H1 (cell line): ENCODE measurements at regions not wholly inside any gene's neighbourhood (a gene's known extent, or its start where the extent isn't known, plus 50 kb on each side); places are given as distances from the start of the nearest gene placed in this dataset.

ENCODE experiments used
- CTCF ChIA-PET: fragments of 300-600 bp; sonication (Branson Sonifier 250); formaldehyde crosslinking; loops from one replicate; lab custom pipeline; 2021; ENCODE audit not compliant: partially characterized antibody; lab: Charles Lee
- POLR2A ChIA-PET: fragments of 300-600 bp; sonication (Branson Sonifier 250); formaldehyde crosslinking; loops from one replicate; lab custom pipeline; 2021; ENCODE audit warnings: inconsistent platforms; ENCODE audit not compliant: partially characterized antibody; lab: Charles Lee
- DNase-seq, 2 experiments: peaks; one replicate each; pipeline versions ENCODE4 v3.0.0 to v3.0.0-alpha.2; 2010 to 2022; ENCODE audit warnings: low spot score in 2 of 2, low read depth in 1 of 2, mixed read lengths in 1 of 2
- FAIRE-seq: peaks from 2 replicates; lab custom pipeline; 2011; peaks lifted over from hg19 to GRCh38; lab: Jason Lieb, UNC
- H2AFZ ChIP-seq: 2 replicates; pipeline ENCODE4 v1.8.1; 2012; ENCODE audit warnings: low read length, inconsistent platforms
- H2AK5ac ChIP-seq: 2 replicates; pipeline ENCODE4 v1.6.1; 2013; ENCODE audit warnings: low read depth, low read length
- H2BK120ac ChIP-seq: replicated peaks from 2 replicates; pipeline ENCODE3; 2013; ENCODE audit warnings: low read depth, low read length, inconsistent platforms
- H2BK12ac ChIP-seq: 2 replicates; pipeline ENCODE4 v1.6.1; 2013; ENCODE audit warnings: low read depth, low read length
- H2BK15ac ChIP-seq: 2 replicates; pipeline ENCODE4 v1.6.1; 2013; ENCODE audit warnings: low read length
- H2BK20ac ChIP-seq: 2 replicates; pipeline ENCODE4 v1.6.1; 2013; ENCODE audit warnings: low read length
- H2BK5ac ChIP-seq: 2 replicates; pipeline ENCODE4 v1.6.1; 2013; ENCODE audit warnings: low read depth, low read length
- H3K14ac ChIP-seq: 2 replicates; pipeline ENCODE4 v1.6.1; 2013; ENCODE audit warnings: inconsistent platforms; ENCODE audit not compliant: insufficient read length
- H3K18ac ChIP-seq: 2 replicates; pipeline ENCODE4 v1.6.1; 2013; ENCODE audit warnings: low read length; ENCODE audit errors: extremely low read depth
- H3K23ac ChIP-seq: 2 replicates; pipeline ENCODE4 v1.6.1; 2013; ENCODE audit warnings: inconsistent platforms; ENCODE audit not compliant: insufficient read length
- H3K23me2 ChIP-seq: 2 replicates; pipeline ENCODE4 v1.6.1; 2013; ENCODE audit warnings: low read depth, low read length
- H3K27ac ChIP-seq: 2 replicates; pipeline ENCODE4 v1.6.1; 2011; ENCODE audit warnings: low read depth, low read length, inconsistent platforms
- H3K27me3 ChIP-seq, 4 experiments: replicated peaks in 1 of 4; 1 replicate in 1 of 4; 2 replicates in 3 of 4; pipeline versions ENCODE4 v1.6.1 to v1.8.1; 2011 to 2013; ENCODE audit warnings: low read length in 3 of 4, mild to moderate bottlenecking in 3 of 4, inconsistent platforms in 2 of 4, mixed read lengths in 2 of 4, moderate library complexity in 1 of 4; ENCODE audit not compliant: control insufficient read depth in 3 of 4, insufficient read depth in 3 of 4; ENCODE audit errors: extremely low read depth in 1 of 4
- H3K36me3 ChIP-seq, 4 experiments: 2 replicates each; pipeline versions ENCODE4 v1.6.1 to v1.8.1; 2011 to 2013; ENCODE audit warnings: mild to moderate bottlenecking in 4 of 4, low read length in 3 of 4, moderate library complexity in 2 of 4, control low read depth in 1 of 4, inconsistent platforms in 1 of 4; ENCODE audit not compliant: insufficient read depth in 4 of 4, control insufficient read depth in 2 of 4
- H3K4ac ChIP-seq: replicated peaks from 2 replicates; pipeline ENCODE3; 2013; ENCODE audit warnings: low read length, low read depth, mixed read lengths, inconsistent platforms; ENCODE audit not compliant: insufficient read length
- H3K4me1 ChIP-seq, 4 experiments: replicated peaks in 1 of 4; 1 replicate in 1 of 4; 2 replicates in 3 of 4; pipeline versions ENCODE4 v1.6.1 to v1.8.1; 2011 to 2013; ENCODE audit warnings: low read length in 3 of 4, inconsistent platforms in 2 of 4, mixed read lengths in 1 of 4; ENCODE audit not compliant: insufficient read depth in 4 of 4, control insufficient read depth in 3 of 4
- H3K4me2 ChIP-seq, 2 experiments: 2 replicates each; pipeline versions ENCODE4 v1.6.1 to v1.8.1; 2011 to 2013; ENCODE audit warnings: low read depth in 2 of 2, low read length in 2 of 2, control low read depth in 1 of 2, inconsistent platforms in 1 of 2, mild to moderate bottlenecking in 1 of 2; ENCODE audit not compliant: insufficient read depth in 1 of 2
- H3K4me3 ChIP-seq, 4 experiments: fragments of 200-600, 300-600 bp in 1 of 4; sonication (generic), shearing (Covaris generic), sonication (Bioruptor Twin) in 1 of 4; 2 replicates each; pipeline versions ENCODE4 v1.5.1 to v1.8.1; 2011 to 2016; ENCODE audit warnings: low read length in 4 of 4, low read depth in 3 of 4, control low read depth in 2 of 4, inconsistent platforms in 2 of 4, mild to moderate bottlenecking in 2 of 4, mixed read lengths in 1 of 4, moderate library complexity in 1 of 4; ENCODE audit not compliant: insufficient read depth in 2 of 4; ENCODE audit errors: extremely low read depth in 1 of 4
- H3K56ac ChIP-seq: replicated peaks from 2 replicates; pipeline ENCODE3; 2013; ENCODE audit warnings: low read depth, mild to moderate bottlenecking, mixed read lengths, low read length, inconsistent platforms; ENCODE audit not compliant: insufficient read length
- H3K79me1 ChIP-seq: 2 replicates; pipeline ENCODE4 v1.6.1; 2013; ENCODE audit warnings: low read depth, low read length, control low read depth
- H3K79me2 ChIP-seq, 2 experiments: 2 replicates each; pipeline versions ENCODE4 v1.6.1 to v1.8.1; 2012 to 2013; ENCODE audit warnings: low read length in 2 of 2, mild to moderate bottlenecking in 2 of 2, inconsistent platforms in 1 of 2; ENCODE audit not compliant: insufficient read depth in 2 of 2, control insufficient read depth in 1 of 2
- H3K9ac ChIP-seq, 4 experiments: replicated peaks in 1 of 4; 1 replicate in 1 of 4; 2 replicates in 3 of 4; pipeline versions ENCODE4 v1.6.1 to v1.8.1; 2011 to 2013; ENCODE audit warnings: low read depth in 3 of 4, low read length in 3 of 4, control low read depth in 2 of 4, mild to moderate bottlenecking in 2 of 4, moderate library complexity in 2 of 4, inconsistent platforms in 1 of 4; ENCODE audit errors: extremely low read depth in 1 of 4
- H3K9me3 ChIP-seq, 2 experiments: 2 replicates each; pipeline versions ENCODE4 v1.6.1 to v1.8.1; 2012 to 2013; ENCODE audit warnings: mild to moderate bottlenecking in 2 of 2, moderate library complexity in 2 of 2, control low read depth in 1 of 2, inconsistent platforms in 1 of 2, low read depth in 1 of 2, low read length in 1 of 2, mixed read lengths in 1 of 2; ENCODE audit not compliant: insufficient read depth in 2 of 2
- H4K20me1 ChIP-seq, 2 experiments: replicated peaks in 1 of 2; 2 replicates each; pipeline versions ENCODE3 to v1.8.1; 2011 to 2013; ENCODE audit warnings: inconsistent platforms in 2 of 2, low read length in 2 of 2, mild to moderate bottlenecking in 1 of 2; ENCODE audit not compliant: insufficient read depth in 2 of 2, control insufficient read depth in 1 of 2
- H4K5ac ChIP-seq: 2 replicates; pipeline ENCODE4 v1.6.1; 2013; ENCODE audit warnings: low read length, low read depth, mixed read lengths, inconsistent platforms; ENCODE audit not compliant: insufficient read length
- H4K8ac ChIP-seq: 2 replicates; pipeline ENCODE4 v1.8.0; 2013; ENCODE audit warnings: mild to moderate bottlenecking, moderate library complexity, low read length, inconsistent platforms; ENCODE audit not compliant: insufficient read depth; ENCODE audit errors: extremely low read depth
- H4K91ac ChIP-seq: replicated peaks from 2 replicates; pipeline ENCODE3; 2013; ENCODE audit warnings: low read length, mixed read lengths, inconsistent platforms; ENCODE audit not compliant: insufficient read length
- ATF2 ChIP-seq: IDR thresholded peaks from 2 replicates; pipeline ENCODE4 v1.6.1; 2012; ENCODE audit warnings: low read length, inconsistent platforms
- CEBPB ChIP-seq: IDR thresholded peaks from 2 replicates; pipeline ENCODE4 v1.6.1; 2012; ENCODE audit warnings: low read depth, low read length
- POU5F1 ChIP-seq: IDR thresholded peaks from 2 replicates; pipeline ENCODE4 v1.6.1; 2011; ENCODE audit warnings: low read depth, mild to moderate bottlenecking, low read length, moderate library complexity
- RAD21 ChIP-seq, 2 experiments: IDR thresholded peaks in 1 of 2; conservative IDR thresholded peaks in 1 of 2; 2 replicates each; pipeline ENCODE4 v1.6.1; 2011; ENCODE audit warnings: low read depth in 2 of 2, low read length in 2 of 2, improper control_type of control experiment in 1 of 2, inconsistent platforms in 1 of 2, mild to moderate bottlenecking in 1 of 2, moderate library complexity in 1 of 2
- RBBP5 ChIP-seq: IDR thresholded peaks from 2 replicates; pipeline ENCODE4 v1.7.1; 2012; ENCODE audit warnings: low read depth, mild to moderate bottlenecking, inconsistent platforms, low read length, moderate library complexity, borderline replicate concordance
- SIRT6 ChIP-seq: IDR thresholded peaks from one replicate; pipeline ENCODE4 v1.7.1; 2012; ENCODE audit warnings: low read length, inconsistent platforms
- SP1 ChIP-seq: IDR thresholded peaks from 2 replicates; pipeline ENCODE4 v1.6.1; 2011; ENCODE audit warnings: low read depth, low read length
- SRF ChIP-seq: IDR thresholded peaks from 2 replicates; pipeline ENCODE4 v1.6.1; 2011; ENCODE audit warnings: mild to moderate bottlenecking, low read depth, low read length, moderate library complexity
- WGBS, 2 experiments: shearing (Covaris generic) in 1 of 2; methylation state at CpG; one replicate each; pipeline versions ENCODE4 v1.1.6 to v1.1.7; 2013 to 2015; ENCODE audit warnings: low lambda C conversion rate in 2 of 2, mixed read lengths in 2 of 2, inconsistent platforms in 1 of 2, low coverage in 1 of 2, missing lambda C conversion rate in 1 of 2; ENCODE audit not compliant: insufficient replicate concordance in 2 of 2, insufficient coverage in 1 of 2, insufficient read length in 1 of 2; ENCODE audit errors: extremely low coverage in 1 of 2, missing lambda C conversion rate in 1 of 2; 5-methylcytosine and 5-hydroxymethylcytosine counted together

GRCh38 chr1:177775924-177776323, 193.9 kb downstream of the SEC16B start:
- POLR2A ChIA-PET = no interaction called here
- TF ChIP-seq ATF2 (no peak), RAD21 (IDR thresholded peaks at IDR 0.05 in 1 of 2, conservative IDR thresholded peaks at IDR 0.05 in 1 of 2; ENCODE audit: low read depth in 2 of 2, low read length in 2 of 2) (no peak), SRF (no peak), POU5F1 (no peak), RBBP5 (no peak), CEBPB (no peak), SP1 (no peak), SIRT6 (no peak)

More at GRCh38 chr1:177775924-177776323, 193.9 kb downstream of the SEC16B start:
- Histone ChIP-seq H3K14ac (no peak overlapping the region), H4K5ac (no peak overlapping the region), H3K79me1 (no peaks in the 10 kb centered on the region), H2AFZ (no peak overlapping the region), H2BK120ac (no peak overlapping the region), H2BK12ac (no peak overlapping the region), H3K36me3 (no peaks in the 10 kb centered on the region), H4K20me1 (no peaks in the 10 kb centered on the region), H3K18ac (no peak overlapping the region), H3K23me2 (no peaks in the 10 kb centered on the region), H4K8ac (no peak overlapping the region), H2BK5ac (no peak overlapping the region), H3K9ac (no peak overlapping the region), H3K4me1 (peaks cover 3 to 12% (median 5%) of the 10 kb centered on the region in 4 experiments; a peak in 6 of 7 replicates), H3K4me2 (no peak overlapping the region), H2AK5ac (no peak overlapping the region), H3K9me3 (peaks cover 12 to 21% of the 10 kb centered on the region in 2 experiments), H2BK20ac (no peak overlapping the region), H3K23ac (no peak overlapping the region), H2BK15ac (no peak overlapping the region), H3K4me3 (no peak overlapping the region), H3K56ac (no peak overlapping the region), H4K91ac (no peak overlapping the region), H3K27ac (no peak overlapping the region), H3K79me2 (no peaks in the 10 kb centered on the region), H3K4ac (no peak overlapping the region), H3K27me3 (no peaks in the 10 kb centered on the region)
- FAIRE-seq (no peak), DNase-seq (no peak)
- CTCF ChIA-PET = no interaction called here
- 95% methylated on average over 4 of the region's 4 CpGs; no CpG with 5 or more reads in 1 of the 2 experiments for WGBS, 2 experiments
